ENCODE measurements at regions not wholly inside any gene's neighbourhood (a gene's known extent, or its start where the extent isn't known, plus 50 kb on each side); places are given as distances from the start of the nearest gene placed in this dataset.
"Not testable (repeated sequence)": the region's sequence is repeated elsewhere in the genome, so short reads cannot be mapped to it uniquely, and the experiment has no call there.

DNA sequence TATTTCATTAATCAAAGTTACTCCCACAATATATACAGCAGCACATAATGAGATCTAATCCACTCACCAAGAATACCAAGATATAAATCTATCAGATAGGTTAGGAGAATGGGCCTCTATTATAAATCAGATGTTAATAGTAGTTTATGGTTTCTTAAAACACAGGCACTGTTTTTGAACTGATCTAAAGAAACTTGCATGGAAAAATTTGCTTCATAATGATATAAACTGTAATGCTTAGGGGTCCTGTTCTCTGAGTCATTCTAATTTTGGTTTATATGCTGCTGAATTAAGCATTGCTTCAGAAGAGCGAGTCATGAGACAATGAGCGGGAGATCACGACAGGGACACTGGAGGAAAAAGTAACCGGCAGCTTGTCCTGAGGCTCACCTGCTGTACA is 113.3 kb upstream of the OTUD4 start:
- no peak for DNase-seq

DNA sequence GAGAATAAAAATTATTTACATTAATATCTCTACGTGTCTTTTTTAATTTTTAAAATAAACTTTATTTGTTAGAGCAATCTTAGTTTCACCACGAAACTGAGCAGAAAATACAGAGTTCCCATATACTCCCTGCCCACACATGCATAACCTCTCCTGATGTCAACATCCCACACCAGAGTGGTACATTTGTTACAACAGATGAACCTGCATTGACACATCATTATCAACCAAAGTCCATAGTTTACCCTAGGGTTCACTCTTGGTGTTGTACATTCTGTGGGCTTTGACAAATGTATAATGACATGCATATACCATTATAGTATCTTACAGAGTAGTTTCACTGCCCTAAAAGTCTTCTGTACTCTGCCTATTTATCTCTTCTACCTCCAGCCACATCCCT is 110.6 kb upstream of the OTUD4 start:
- DNase-seq, result no peak

DNA sequence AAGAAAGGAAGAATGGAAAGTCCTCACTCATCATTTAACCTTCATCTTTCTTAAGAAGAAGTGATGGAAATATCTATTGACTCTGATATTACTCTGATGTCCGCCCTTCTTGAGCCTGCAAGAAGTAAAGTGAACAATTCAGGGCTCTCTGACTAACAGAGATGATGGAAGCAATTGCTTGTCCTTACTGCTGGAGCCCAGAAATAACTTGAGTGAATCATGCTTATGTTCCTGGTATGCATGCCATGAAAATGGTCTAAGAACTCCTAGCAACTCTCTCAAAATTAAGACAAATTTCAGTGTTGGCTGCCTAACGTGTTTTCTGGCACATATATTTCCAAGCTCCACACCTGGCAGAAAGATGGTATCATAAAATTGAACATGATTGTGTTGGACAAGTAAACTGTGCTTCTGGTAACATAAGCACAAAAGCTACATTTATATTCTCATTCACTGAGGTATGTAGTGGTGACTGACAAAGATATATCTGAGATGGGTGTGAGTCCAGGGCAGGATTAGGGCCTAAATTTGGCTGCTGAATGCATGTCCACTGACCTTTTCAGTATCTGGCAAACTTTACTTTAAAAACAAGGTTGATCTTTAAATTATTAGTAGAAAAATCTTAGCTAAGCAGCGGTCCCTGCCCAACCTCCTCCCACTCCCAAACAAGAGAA is 109.2 kb upstream of the OTUD4 start:
- DNase-seq, result no peak

DNA sequence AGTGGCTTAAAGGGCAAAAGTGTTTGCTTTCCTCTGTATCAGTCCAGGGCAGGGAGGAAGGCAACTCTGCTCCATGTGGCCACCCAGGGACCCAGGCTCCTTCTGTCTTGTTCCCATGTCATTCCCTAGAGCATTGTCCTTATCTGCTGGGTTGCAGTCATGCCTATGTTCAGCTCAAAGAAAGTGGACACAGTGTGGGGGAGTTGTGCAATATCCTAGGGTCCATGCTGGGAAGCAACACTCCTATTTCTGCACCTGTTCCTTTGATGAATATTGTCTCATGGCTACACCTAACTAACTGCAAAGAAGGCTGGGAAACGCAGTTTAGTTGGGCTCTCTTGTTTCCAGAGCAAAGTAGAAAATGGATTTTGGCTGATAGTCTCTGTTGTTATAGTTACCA is 107.0 kb upstream of the OTUD4 start:
- no peak for DNase-seq

DNA sequence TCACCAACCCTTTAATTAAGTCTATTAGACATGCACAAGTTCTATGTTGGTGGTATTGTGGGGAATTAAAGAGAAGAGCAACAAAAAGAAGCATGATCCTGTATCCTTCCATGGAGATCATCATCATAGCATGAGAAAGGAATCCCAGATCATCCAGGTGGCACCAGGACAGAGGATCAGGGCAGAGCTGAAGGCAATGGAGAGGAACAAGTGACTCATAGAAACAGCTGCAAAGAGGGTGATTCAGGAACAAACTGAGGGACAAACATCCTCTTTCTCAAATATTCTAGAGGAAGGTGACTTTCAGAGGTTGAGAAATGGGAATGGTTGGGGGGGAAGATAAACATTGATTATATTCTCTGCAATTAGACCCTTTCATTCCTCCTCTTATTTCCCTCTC is 105.5 kb upstream of the OTUD4 start:
- DNase-seq, result no peak

DNA sequence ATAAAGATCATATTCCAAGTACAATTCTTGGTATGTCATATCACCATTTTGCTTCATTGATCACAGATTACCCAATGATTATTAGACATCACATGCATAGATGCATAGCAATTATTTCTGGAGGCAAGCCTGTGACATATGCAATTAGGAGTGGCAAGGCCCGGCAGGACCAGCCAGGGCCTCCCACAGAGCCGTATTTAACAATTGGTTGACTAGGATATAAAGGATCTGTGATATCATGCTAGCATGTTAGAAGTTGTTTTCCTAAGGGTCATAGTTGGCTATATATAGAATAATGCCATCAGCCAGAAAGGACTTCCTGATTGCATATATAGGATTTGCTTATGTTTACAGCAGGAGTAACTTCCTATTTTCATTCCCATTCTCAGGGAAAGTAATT is 103.5 kb upstream of the OTUD4 start:
- no peak for DNase-seq

DNA sequence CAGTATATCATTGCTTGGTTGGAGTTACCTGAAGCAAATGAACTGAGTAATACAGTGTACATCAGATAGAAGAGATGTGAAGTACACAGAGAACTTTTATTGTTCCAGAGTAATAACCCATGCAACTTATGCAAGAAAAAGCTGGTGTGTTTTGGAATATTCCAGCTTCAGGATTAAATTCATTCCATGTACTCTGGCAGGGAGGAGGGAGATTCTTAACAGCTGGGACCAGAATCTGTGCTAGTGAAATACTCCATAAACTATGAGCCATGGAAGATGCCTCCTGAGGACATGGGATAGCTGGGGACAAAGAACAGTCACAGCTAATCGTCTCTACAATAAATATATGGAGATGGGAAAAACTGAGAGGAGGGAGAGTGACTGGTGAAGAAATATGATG is 101.6 kb upstream of the OTUD4 start:
- no peak for DNase-seq

DNA sequence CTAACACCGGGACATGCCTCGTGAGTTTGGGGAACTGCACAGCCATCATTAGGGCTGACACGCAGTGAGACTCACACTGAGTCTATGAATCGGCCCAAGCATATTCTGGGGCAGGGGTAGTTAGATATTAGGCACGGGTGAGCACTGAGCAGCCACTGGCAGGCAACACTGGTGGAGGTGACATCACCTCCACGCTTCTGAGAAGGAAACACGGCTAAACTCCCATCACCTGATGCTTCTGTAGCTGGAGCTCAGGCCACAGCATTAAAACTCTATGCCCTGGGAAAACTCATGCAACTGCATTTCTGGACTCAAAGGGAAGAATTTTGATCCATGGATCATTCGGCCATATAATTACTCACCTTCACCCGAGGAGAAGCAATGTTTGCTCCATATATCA is 100.8 kb upstream of the OTUD4 start:
- no peak for DNase-seq

DNA sequence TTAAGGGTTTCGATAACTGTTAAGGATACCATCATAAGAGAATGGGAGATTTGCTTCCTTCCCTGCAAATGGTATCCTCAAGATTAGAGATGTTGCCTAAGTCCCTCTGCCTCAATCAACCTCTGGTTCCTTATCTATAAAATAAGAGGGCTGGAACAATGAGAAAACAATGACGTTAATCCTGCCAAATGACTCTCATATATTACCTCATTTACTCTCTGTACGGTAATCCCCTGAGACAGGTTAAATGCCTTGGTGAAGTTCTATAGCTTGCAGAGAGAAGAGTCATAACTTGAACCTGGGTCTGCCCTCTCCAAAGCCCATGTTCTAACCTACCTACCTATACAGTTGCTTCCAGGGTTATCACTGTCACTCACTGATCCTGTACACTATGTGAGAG is 100.2 kb upstream of the OTUD4 start:
- no peak for DNase-seq

DNA sequence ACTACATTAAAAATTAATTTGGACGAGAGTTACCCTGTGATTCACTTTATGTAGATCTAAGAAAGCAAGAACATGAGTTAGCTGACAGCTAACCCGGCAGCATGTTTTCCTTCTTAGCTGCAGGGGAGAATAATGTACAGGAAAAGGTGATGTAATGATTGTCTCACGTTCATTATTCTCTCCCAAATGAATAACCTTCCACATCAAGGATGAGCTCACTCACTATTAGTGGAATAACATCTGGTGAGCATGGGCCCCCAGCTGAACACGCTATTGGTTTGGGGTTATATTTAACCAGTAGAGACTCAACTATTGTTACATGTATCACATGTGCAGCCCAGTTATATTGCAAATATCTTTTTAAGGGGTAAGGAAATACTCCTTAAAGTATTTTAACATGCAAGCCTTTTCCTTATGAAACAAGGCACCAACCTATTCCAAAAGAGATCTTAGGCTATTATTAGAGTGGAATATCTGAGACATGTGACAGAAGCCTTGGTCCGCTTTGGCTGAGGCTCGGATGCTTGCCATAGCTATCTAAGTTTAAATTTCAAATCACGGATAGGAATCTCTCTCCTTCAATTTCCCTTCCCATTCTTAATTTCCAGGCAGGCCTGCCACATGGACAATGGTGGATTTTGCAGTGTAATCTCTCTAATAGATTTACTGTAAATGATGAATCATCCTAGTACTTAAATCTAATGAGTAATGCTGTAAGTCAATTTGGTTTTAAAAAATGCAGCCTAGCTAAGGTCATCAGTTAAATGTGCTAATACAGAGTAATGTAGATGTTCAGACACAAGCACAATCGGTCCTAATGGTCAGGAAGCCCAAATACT is 99.0 kb upstream of the OTUD4 start:
- DNase-seq, result no peak

DNA sequence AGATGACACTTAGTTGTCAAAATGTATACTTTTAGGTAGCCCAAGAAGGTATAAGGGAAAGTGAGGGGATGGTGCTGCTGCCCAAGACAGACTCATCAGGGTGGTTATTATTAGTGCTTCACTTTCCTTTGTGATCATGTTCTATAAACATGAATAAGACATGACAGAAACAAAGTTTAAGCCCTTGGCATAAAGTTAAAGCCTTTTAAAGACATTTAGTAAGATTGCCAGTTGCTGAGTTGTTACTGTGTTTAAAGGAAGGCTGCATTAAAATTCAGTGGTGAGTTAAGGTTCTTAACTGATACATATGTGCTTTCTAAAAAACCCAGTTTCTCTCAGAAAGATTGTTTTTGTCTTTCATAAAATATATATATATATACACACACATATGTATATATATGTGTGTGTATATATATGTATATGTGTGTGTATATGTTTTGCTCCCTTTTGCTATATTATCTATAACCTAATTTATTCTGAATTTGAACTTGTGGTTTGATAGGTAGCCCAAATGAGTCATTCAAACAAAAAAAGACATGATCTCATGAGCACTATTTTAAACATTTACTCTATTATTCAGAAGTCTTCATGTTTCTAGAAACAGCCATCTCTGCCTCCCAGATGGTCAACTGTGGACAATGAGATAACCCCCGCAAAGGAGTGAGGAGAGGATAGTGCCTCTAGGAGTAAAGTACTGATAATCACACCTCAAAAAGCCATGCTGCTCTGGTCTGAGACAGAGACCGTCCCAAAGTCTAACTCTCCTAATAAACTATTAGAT is 98.1 kb upstream of the OTUD4 start:
- DNase-seq, result no peak

DNA sequence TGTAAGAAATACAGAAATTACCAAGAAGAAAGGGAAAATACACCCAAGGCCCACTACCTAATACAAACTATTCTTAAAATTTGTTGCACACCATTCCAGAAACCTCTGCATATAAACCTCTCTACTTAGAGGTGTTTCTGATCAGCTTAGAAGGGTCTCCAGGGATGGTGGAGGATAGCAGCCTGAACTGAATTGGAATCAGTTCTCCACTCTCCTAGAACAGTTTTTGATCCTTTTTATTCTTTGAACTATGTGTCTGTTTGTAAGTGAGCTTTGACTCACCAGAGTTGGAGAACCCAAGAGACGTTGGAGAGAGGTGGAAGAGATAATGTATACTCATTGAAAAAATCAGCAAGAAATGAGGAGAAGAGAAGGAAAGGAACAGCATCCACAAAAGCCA is 96.6 kb upstream of the OTUD4 start:
- no peak for DNase-seq

DNA sequence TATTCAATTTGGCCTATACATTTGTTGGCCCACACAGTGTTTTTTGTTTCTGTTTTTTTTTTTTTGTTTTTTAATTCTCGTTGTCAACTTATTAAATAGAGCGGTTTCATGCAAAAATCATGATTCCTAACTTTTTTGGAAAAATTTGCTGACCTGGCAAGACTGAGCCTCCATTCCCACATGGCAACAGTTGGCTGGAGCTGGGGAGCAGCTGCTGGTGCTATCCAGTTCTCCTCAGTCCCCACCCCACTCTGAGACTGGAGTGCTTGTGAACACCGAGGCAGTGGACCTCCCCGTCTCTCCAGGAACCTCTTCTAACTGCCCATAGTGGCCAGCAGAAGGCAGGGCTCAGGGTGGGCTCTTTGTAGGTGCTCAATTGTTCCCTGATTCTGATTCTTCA is 95.7 kb upstream of the OTUD4 start:
- DNase-seq, result no peak

DNA sequence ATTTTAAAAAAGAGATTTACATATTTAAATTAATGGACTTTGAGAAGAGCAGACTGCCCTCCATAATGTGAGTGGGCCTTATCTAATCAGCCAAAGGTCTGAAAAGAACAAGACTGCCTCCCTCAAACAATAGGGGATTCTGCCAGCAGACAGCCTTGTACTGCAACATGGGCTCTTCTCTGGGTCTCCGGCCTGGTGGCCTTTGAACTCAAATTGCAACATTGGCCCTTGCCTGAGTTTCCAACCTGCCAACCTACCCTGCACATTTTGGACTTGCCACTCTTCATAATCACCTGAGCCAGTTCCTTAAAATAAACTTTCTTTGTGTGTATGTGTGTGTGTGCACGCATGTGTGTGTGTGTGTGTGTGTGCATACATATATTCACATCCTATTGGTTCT is 90.8 kb upstream of the OTUD4 start:
- DNase-seq, result no peak

DNA sequence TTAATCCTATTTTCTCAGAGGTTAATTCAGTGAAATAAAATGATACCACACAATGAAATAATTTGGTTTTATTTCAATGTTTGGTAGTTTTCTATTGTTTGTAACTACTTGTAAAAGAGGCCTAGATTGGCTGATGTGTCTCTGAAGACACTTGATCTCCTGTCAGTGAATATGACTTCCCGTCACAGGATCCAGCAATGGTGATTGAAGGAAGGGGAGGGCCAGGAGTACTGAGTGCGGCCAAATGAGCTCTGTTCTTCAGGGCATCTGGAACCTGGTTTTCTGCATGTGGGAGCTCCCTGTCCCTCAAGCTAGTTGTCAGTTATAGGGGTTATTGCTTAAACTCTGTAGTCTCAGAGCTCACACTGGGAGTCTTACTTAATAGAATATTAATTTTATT is 86.5 kb upstream of the OTUD4 start:
- DNase-seq, result no peak

DNA sequence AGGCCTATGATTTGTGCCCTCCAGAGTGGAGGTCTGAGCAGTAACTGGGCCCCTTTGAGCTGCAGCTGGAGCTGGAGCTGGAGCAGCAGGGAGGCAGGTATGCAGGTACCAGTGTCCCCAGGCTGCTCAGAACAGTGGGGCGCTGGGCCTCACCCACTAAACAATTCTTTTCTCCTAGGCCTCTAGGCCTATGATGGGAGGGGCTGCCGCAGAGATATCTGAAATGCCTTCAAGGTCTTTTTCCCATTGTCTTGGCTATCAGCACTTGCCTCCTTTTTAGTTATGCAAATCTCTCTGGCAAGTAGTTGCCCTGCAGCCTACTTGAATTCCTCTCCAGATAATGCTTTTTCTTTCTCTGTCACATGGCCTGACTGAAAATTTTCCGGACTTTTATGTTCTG is 79.7 kb upstream of the OTUD4 start:
- no peak for DNase-seq

DNA sequence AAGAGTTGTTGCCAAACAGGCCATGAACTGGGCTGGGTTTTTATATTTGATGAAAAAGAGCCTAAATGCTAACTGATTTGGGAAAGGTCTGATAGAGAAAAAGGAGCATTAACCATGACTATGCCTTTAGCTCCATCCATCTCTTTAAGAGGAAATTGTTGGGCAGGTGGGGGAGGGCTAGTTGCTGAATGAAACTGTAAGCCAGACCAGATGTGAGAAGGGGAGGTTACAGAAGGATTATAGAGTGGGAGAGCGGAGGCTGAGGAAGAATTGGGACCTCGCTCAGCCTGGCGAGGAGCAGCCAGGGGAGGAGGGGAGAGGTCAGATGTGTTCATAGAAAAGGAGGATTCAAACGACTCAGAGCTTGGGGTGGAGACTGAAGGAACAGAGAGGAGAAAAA is 74.9 kb upstream of the OTUD4 start:
- DNase-seq, result not testable (repeated sequence)

DNA sequence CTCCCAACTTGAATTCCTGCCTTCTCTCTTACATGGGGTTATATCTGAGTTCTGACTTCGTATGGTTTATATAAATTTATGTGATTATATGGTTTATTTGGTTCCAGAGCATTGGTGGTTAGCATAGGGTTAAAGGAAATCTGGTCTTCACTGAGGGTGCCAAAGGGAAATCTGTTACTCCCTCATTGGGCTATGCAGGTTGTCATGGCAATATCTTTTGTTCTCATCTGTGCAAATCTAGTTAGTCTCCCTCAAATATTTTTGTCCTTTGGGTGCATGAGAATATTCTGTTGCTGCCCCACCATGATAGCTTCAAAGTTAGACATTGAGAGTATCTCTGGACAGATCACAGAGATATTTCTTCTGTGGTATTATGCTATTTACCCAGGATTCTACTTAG is 71.8 kb upstream of the OTUD4 start:
- no peak for DNase-seq

DNA sequence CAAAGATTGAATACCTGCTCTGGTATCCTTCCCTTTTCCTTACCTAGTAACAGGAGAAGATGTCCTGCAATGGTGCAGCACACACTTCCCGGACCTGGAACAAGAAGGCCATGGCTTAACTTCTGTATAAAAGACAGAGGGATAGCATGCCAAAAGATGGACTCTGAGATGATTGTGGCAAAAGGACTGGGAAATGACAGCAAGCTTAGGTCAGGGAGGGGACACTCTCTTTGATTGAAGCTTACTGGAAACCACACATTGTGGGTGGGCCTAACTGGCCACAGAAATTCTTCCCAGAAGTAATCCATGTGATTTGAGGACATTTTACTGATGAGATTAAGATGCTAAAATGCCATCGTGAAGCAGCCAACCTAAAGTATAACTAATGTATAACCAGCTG is 71.0 kb upstream of the OTUD4 start:
- DNase-seq, result no peak

DNA sequence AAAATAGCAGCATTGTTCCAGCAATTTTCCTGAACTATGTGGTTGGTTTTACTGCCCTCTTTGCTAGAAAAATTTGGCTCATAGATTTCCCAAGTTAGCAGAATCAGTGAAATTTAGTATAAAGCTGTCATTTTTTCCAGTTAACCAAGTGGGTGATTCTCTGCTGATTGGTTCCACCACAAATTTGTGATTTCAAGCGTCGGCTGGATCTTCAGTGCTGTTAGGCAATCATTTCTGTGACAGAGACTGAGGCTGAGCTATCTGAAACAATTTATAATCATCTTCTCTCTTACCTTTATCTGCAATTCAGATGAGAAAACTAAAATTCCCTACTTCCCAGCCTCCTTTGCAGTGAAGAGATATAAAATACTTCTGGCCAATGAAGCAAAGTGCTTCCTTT is 68.6 kb upstream of the OTUD4 start:
- no peak for DNase-seq

DNA sequence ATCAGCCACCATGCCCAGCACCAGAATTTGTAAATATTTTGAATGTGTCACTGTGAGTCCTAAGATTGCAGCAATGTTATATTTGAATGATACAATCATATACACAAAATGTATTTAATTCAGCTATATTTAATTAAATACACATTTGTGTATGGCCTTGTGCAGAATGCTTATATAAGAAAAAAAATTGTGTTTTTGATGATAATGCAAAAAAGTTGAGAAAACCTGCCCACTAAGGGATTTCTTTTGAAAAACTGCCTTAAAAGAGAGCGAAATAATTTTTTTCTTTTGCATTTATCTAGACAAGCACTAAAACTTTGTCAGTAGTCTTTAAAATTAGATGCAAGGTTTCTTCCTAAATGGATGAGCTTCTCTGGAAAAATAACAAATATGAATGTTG is 68.1 kb upstream of the OTUD4 start:
- no peak for DNase-seq

DNA sequence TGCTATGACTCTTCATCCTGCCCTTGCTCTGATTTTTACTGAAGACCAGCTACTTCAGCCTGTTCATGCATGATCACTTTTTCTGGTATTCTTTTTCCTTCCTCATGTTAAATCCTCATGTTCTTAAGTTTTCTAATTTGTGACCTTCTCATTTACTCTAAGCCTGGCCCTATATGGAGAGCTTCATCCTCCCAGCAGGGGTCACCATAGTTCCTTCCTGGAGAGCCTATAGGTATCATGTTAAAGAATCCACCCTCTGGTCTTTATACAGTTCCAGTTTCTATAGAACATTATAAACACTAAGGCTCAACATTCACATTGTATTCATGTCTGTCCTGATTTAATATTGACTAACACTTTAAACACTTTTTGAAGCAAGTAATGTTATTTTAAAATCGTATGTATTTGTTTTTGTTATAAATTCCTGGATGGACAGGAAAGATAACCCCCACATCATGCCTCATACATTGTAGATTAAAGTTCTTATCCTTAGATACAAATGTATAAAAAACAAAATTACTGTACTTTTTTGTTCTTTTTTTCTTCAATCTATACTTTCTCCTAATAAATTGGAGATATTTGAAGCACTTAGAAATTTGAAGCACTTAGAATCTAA is 53.8 kb upstream of the OTUD4 start:
- peak; percentile 11 for DNase-seq

DNA sequence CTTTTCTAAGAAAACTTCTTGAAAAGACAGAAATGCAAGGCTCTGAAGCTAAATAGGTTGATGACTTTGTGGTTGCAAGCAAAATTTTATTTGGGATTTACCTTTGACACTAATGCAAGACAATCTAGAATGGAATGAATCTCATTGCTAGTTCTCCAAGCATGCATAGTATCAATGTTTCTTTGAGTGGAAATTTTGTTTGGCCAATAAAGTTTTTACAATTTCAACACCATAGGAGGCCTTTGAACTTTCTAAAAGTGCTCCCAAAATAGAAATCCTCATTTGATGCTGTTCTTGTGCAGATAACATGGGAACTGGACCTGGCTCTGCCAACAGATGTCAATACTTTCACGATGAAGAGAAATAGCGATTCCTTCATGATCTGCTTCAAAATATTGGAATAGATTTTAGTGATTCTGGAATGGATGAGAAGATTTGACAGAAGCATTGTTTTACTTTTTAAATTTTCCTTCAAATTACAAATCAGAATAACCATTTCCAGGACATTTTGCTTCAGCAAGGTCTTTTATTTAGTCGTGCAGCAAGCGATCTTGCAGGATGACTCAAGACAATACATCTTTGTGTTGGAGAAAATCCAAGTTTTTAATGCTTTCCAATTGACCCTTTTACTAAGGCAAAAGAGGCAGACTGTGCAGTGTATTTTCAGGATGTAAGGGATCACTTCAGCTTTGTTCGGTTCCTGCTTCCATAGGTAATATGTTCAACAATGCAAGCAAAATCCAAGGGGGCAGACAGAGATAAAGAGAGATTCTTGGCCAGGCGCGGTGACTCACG is 51.7 kb upstream of the OTUD4 start:
- no peak for DNase-seq

Data from NCI-H187 treated with DMSO at 0.1 percent for 48 hours (cell line).